K562 (cell line): ENCODE measurements at regions not wholly inside any gene's neighbourhood (a gene's known extent, or its start where the extent isn't known, plus 50 kb on each side); places are given as distances from the start of the nearest gene placed in this dataset.

Experiments used
- ATF1 ChIP-seq, 2 experiments: fragments of 450-650 bp in 1 of 2; IDR thresholded peaks; 2 replicates each; pipeline ENCODE4 v1.6.1; 2016; ENCODE audit warnings: missing compliant biosample characterization in 1 of 2, missing genetic modification characterization in 1 of 2
- BACH1 ChIP-seq: fragments of 200-800 bp; sonication (Bioruptor generic); IDR thresholded peaks from 2 replicates; pipeline ENCODE4 v1.6.1; 2016; ENCODE audit warnings: missing genetic modification characterization, missing compliant biosample characterization
- CXXC5 ChIP-seq: fragments of 250-450 bp; sonication (Bioruptor Pico); IDR thresholded peaks from 2 replicates; pipeline ENCODE4 v1.8.0; 2022; ENCODE audit warnings: inconsistent platforms, mild to moderate bottlenecking, moderate library complexity
- EP300 ChIP-seq: IDR thresholded peaks from 2 replicates; pipeline ENCODE4 v1.6.1; 2012; ENCODE audit warnings: low read length, improper control_type of control experiment
- NR2C1 ChIP-seq, 2 experiments: fragments of 450-650 bp; IDR thresholded peaks; 2 replicates each; pipeline ENCODE4 v1.6.1; 2017; ENCODE audit warnings: mild to moderate bottlenecking in 2 of 2, antibody characterized with exemption in 1 of 2, inconsistent platforms in 1 of 2, missing compliant biosample characterization in 1 of 2, missing genetic modification characterization in 1 of 2
- POLR2AphosphoS2 ChIP-seq: IDR thresholded peaks from 2 replicates; pipeline ENCODE4 v1.6.1; 2012; ENCODE audit warnings: low read length, improper control_type of control experiment
- RBM22 ChIP-seq: fragments of 200-400 bp; formaldehyde crosslinking; IDR thresholded peaks from 2 replicates; pipeline ENCODE4 v1.6.1; 2018; ENCODE audit warnings: low read length, low read depth; ENCODE audit not compliant: poor library complexity, severe bottlenecking
- RFX1 ChIP-seq: fragments of 450-650 bp; IDR thresholded peaks from 2 replicates; pipeline ENCODE4 v1.6.1; 2016; ENCODE audit warnings: mild to moderate bottlenecking, moderate library complexity
- SAFB ChIP-seq: fragments of 200-400 bp; formaldehyde crosslinking; IDR thresholded peaks from 2 replicates; pipeline ENCODE4 v1.6.1; 2017; ENCODE audit warnings: low read depth, low read length, borderline replicate concordance
- SMAD4 ChIP-seq: fragments of 250-450 bp; sonication (Bioruptor Pico); conservative IDR thresholded peaks from 2 replicates; pipeline ENCODE4 v1.8.0; 2021; ENCODE audit warnings: inconsistent platforms, mild to moderate bottlenecking, moderate library complexity
- SOX6 ChIP-seq: fragments of 450-650 bp; IDR thresholded peaks from 2 replicates; pipeline ENCODE4 v1.6.1; 2014; ENCODE audit warnings: mild to moderate bottlenecking
- SREBF2 ChIP-seq: sonication (generic); formaldehyde crosslinking; IDR thresholded peaks from 2 replicates; pipeline ENCODE4 v1.4.0; 2020; ENCODE audit warnings: mild to moderate bottlenecking, missing genetic modification reagents
- TAL1 ChIP-seq: fragments of 450-650 bp; IDR thresholded peaks from 2 replicates; pipeline ENCODE4 v1.6.1; 2016; ENCODE audit warnings: mild to moderate bottlenecking
- WHSC1 ChIP-seq: IDR thresholded peaks from one replicate; pipeline ENCODE4 v1.6.1; 2012; ENCODE audit warnings: low read length, control low read depth, inconsistent platforms
- ZNF121 ChIP-seq: sonication (generic); formaldehyde crosslinking; conservative IDR thresholded peaks from 2 replicates; pipeline ENCODE4 v1.8.0; 2022; ENCODE audit warnings: missing genetic modification reagents
- ZNF175 ChIP-seq: fragments of 200-800 bp; sonication (Bioruptor generic); IDR thresholded peaks from 2 replicates; pipeline ENCODE4 v1.6.1; 2016; ENCODE audit warnings: low read depth, mild to moderate bottlenecking, missing genetic modification characterization, missing compliant biosample characterization
- ZNF212 ChIP-seq: fragments of 450-650 bp; formaldehyde crosslinking; IDR thresholded peaks from 2 replicates; pipeline ENCODE4 v1.4.0; 2020; ENCODE audit warnings: mild to moderate bottlenecking
- ZNF584 ChIP-seq: fragments of 200-800 bp; sonication (Bioruptor generic); IDR thresholded peaks from 2 replicates; pipeline ENCODE4 v1.6.1; 2016; ENCODE audit warnings: low read depth, mild to moderate bottlenecking, missing genetic modification characterization, missing compliant biosample characterization
- ZNF589 ChIP-seq: fragments of 200-800 bp; sonication (Bioruptor generic); IDR thresholded peaks from 2 replicates; pipeline ENCODE4 v1.6.1; 2016; ENCODE audit warnings: low read depth, missing genetic modification characterization, missing compliant biosample characterization
- TF ChIP-seq, protein P1 (sequence below): fragments of 450-650 bp; IDR thresholded peaks from 2 replicates; pipeline ENCODE4 v1.6.1; 2017; ENCODE audit warnings: antibody characterized with exemption, mild to moderate bottlenecking
- TF ChIP-seq, protein P2 (sequence below), 2 experiments: fragments of 450-650 bp in 1 of 2; sonication (generic) in 1 of 2; formaldehyde crosslinking in 1 of 2; IDR thresholded peaks in 1 of 2; conservative IDR thresholded peaks in 1 of 2; 2 replicates each; pipeline versions ENCODE4 v1.6.1 to v1.8.1; 2016 to 2023; ENCODE audit warnings: mild to moderate bottlenecking in 2 of 2, moderate library complexity in 2 of 2, inconsistent platforms in 1 of 2, missing genetic modification reagents in 1 of 2
- TF ChIP-seq, protein P3 (sequence below): sonication (generic); formaldehyde crosslinking; IDR thresholded peaks from 2 replicates; pipeline ENCODE4 v1.9.0; 2022; ENCODE audit warnings: mild to moderate bottlenecking, missing genetic modification reagents
- TF ChIP-seq, protein P4 (sequence below): sonication (generic); formaldehyde crosslinking; IDR thresholded peaks from 2 replicates; pipeline ENCODE4 v1.8.1; 2023; ENCODE audit warnings: mild to moderate bottlenecking, missing genetic modification reagents

DNA sequence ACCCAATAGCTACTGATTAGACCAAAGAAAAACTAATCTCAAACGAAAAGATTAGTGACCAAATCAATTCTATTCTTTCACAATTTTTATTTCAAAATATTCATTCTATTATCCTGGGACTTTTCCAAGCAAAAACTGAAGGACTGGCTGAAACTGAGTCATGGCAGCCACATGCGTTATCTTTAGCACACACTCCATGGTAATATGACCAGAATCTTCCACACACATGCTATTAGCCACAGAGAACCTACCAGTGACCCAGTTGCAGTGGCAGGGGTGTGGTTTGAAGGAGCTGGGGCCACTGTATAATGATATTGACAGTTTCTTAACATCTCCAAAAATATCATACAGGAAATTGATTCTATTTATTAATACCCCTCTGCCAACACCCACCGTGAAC, 154.8 kb upstream of the ABI3BP start (continued):
- TF ChIP-seq, protein P1, sequence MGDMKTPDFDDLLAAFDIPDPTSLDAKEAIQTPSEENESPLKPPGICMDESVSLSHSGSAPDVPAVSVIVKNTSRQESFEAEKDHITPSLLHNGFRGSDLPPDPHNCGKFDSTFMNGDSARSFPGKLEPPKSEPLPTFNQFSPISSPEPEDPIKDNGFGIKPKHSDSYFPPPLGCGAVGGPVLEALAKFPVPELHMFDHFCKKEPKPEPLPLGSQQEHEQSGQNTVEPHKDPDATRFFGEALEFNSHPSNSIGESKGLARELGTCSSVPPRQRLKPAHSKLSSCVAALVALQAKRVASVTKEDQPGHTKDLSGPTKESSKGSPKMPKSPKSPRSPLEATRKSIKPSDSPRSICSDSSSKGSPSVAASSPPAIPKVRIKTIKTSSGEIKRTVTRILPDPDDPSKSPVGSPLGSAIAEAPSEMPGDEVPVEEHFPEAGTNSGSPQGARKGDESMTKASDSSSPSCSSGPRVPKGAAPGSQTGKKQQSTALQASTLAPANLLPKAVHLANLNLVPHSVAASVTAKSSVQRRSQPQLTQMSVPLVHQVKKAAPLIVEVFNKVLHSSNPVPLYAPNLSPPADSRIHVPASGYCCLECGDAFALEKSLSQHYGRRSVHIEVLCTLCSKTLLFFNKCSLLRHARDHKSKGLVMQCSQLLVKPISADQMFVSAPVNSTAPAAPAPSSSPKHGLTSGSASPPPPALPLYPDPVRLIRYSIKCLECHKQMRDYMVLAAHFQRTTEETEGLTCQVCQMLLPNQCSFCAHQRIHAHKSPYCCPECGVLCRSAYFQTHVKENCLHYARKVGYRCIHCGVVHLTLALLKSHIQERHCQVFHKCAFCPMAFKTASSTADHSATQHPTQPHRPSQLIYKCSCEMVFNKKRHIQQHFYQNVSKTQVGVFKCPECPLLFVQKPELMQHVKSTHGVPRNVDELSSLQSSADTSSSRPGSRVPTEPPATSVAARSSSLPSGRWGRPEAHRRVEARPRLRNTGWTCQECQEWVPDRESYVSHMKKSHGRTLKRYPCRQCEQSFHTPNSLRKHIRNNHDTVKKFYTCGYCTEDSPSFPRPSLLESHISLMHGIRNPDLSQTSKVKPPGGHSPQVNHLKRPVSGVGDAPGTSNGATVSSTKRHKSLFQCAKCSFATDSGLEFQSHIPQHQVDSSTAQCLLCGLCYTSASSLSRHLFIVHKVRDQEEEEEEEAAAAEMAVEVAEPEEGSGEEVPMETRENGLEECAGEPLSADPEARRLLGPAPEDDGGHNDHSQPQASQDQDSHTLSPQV = peak; percentile 67; the same call in 1 of the 2 replicates
- no peak for TF ChIP-seq RBM22
- TF ChIP-seq ZNF212 (CRISPR knock-in tag) = no peak
- peak; percentile 29; the same call in 1 of the 2 replicates for TF ChIP-seq CXXC5 (CRISPR knock-in tag)
- TF ChIP-seq EP300 = peak; percentile 18; the same call in 1 of the 2 replicates
- TF ChIP-seq SREBF2 (CRISPR knock-in tag) = no peak
- peak; percentile 79 for TF ChIP-seq ZNF175 (CRISPR knock-in tag)
- TF ChIP-seq RFX1 = no peak
- TF ChIP-seq, protein P2, sequence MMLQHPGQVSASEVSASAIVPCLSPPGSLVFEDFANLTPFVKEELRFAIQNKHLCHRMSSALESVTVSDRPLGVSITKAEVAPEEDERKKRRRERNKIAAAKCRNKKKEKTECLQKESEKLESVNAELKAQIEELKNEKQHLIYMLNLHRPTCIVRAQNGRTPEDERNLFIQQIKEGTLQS (IDR thresholded peaks at IDR 0.05) = peak; percentile 45; the same call in 1 of the 2 replicates
- TF ChIP-seq, protein P2 (CRISPR knock-in tag; conservative IDR thresholded peaks at IDR 0.05) = no peak
- TF ChIP-seq SOX6 = no peak
- 0 out of 2 replicates have a peak, but pooled peaks have one; percentile 43 for TF ChIP-seq SMAD4 (CRISPR knock-in tag)
- no peak for TF ChIP-seq ATF1 (CRISPR knock-in tag; IDR thresholded peaks at IDR 0.05)
- 0 out of 2 replicates have a peak, but pooled peaks have one; percentile 17 for TF ChIP-seq ATF1 (tag; IDR thresholded peaks at IDR 0.05)
- TF ChIP-seq, protein P3, sequence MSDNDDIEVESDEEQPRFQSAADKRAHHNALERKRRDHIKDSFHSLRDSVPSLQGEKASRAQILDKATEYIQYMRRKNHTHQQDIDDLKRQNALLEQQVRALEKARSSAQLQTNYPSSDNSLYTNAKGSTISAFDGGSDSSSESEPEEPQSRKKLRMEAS (CRISPR knock-in tag) = peak; percentile 65
- TF ChIP-seq POLR2AphosphoS2 = no peak
- TF ChIP-seq TAL1 = peak; percentile 52; the same call in 1 of the 2 replicates
- TF ChIP-seq ZNF121 (CRISPR knock-in tag) = no peak
- no peak for TF ChIP-seq NR2C1 (IDR thresholded peaks at IDR 0.05)
- peak; percentile 45; the same call in 1 of the 2 replicates for TF ChIP-seq NR2C1 (tag; IDR thresholded peaks at IDR 0.05)
- TF ChIP-seq WHSC1 = no peak
- TF ChIP-seq SAFB = no peak
- TF ChIP-seq, protein P4, sequence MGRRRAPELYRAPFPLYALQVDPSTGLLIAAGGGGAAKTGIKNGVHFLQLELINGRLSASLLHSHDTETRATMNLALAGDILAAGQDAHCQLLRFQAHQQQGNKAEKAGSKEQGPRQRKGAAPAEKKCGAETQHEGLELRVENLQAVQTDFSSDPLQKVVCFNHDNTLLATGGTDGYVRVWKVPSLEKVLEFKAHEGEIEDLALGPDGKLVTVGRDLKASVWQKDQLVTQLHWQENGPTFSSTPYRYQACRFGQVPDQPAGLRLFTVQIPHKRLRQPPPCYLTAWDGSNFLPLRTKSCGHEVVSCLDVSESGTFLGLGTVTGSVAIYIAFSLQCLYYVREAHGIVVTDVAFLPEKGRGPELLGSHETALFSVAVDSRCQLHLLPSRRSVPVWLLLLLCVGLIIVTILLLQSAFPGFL (CRISPR knock-in tag) = no peak
- TF ChIP-seq ZNF584 = peak; percentile 92
- 0 out of 2 replicates have a peak, but pooled peaks have one; percentile 28 for TF ChIP-seq BACH1 (tag)
- peak; percentile 40; the same call in 1 of the 2 replicates for TF ChIP-seq ZNF589 (CRISPR knock-in tag)
